HG03039 (cell line): ENCODE measurements at regions not wholly inside any gene's neighbourhood (a gene's known extent, or its start where the extent isn't known, plus 50 kb on each side); places are given as distances from the start of the nearest gene placed in this dataset.
"Not testable (repeated sequence)": the region's sequence is repeated elsewhere in the genome, so short reads cannot be mapped to it uniquely, and the experiment has no call there.

Experiments used
- ATAC-seq: cut with Tn5 transposase; IDR thresholded peaks from one replicate; pipeline ENCODE4 v1.9.1; 2021; ENCODE audit warnings: mild to moderate bottlenecking, moderate library complexity; ENCODE audit not compliant: unreplicated experiment

GRCh38 chr9:27800692-27801370 is 227.6 kb upstream of the C9orf72 start:
- no peak for ATAC-seq

- ATAC-seq = no peak
These were observed 228.3 kb upstream of the C9orf72 start for GRCh38 chr9:27801545-27801944.

GRCh38 chr9:27802418-27802817 is 229.1 kb upstream of the C9orf72 start:
- ATAC-seq = no peak

- ATAC-seq = no peak
These were observed 235.6 kb upstream of the C9orf72 start for GRCh38 chr9:27808864-27809263.

GRCh38 chr9:27817747-27818146 is 244.5 kb upstream of the C9orf72 start:
- no peak for ATAC-seq

GRCh38 chr9:27818348-27818747 is 245.1 kb upstream of the C9orf72 start:
- no peak for ATAC-seq

- ATAC-seq = no peak
These were observed 255.6 kb upstream of the C9orf72 start for GRCh38 chr9:27828908-27829307.

GRCh38 chr9:27829621-27830020 is 256.3 kb upstream of the C9orf72 start:
- ATAC-seq = no peak

- ATAC-seq = not testable (repeated sequence)
These were observed 258.8 kb upstream of the C9orf72 start for GRCh38 chr9:27832108-27832507.

GRCh38 chr9:27835286-27835685 is 262.0 kb upstream of the C9orf72 start:
- no peak for ATAC-seq

- ATAC-seq = no peak
These were observed 262.5 kb upstream of the C9orf72 start for GRCh38 chr9:27835746-27836145.

- no peak for ATAC-seq
These were observed 263.6 kb upstream of the C9orf72 start for GRCh38 chr9:27836661-27837401.

- no peak for ATAC-seq
These were observed 265.6 kb upstream of the C9orf72 start for GRCh38 chr9:27838876-27839275.

- ATAC-seq = not testable (repeated sequence)
These were observed 266.5 kb upstream of the C9orf72 start for GRCh38 chr9:27839767-27840166.

- no peak for ATAC-seq
These were observed 271.5 kb upstream of the C9orf72 start for GRCh38 chr9:27844797-27845196.

- ATAC-seq = no peak
These were observed 274.1 kb upstream of the C9orf72 start for GRCh38 chr9:27847380-27847779.

GRCh38 chr9:27847818-27848217 is 274.5 kb upstream of the C9orf72 start:
- ATAC-seq = no peak

- no peak for ATAC-seq
These were observed 275.0 kb upstream of the C9orf72 start for GRCh38 chr9:27848315-27848714.

- no peak for ATAC-seq
These were observed 278.6 kb upstream of the C9orf72 start for GRCh38 chr9:27851858-27852257.

GRCh38 chr9:27853529-27853928 is 280.2 kb upstream of the C9orf72 start:
- no peak for ATAC-seq

- ATAC-seq = no peak
These were observed 282.8 kb upstream of the C9orf72 start for GRCh38 chr9:27856054-27856453.

GRCh38 chr9:27856748-27857147 is 283.5 kb upstream of the C9orf72 start:
- ATAC-seq = no peak
